ENCODE measurements at regions not wholly inside any gene's neighbourhood (a gene's known extent, or its start where the extent isn't known, plus 50 kb on each side); places are given as distances from the start of the nearest gene placed in this dataset.

DNA sequence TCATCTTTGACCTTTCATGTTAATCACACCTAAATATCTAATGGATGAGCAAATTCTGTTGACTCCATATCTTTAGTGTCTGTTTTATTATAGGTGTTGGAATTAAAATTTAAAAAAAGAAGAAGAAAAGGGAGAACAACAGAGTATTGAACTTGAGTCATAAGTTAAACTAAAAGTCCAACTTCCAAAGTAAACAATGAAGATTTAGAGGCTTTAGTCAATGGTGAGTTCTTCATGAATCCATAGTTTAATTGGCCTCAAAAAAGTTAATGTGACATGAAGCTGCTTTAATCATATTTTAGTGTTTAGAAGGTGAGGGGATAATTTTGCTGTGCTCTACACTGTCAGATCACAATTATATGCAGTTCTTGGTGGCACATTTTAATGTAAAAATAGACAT, 288.2 kb upstream of the RORA start:
- no peaks in the 10 kb centered on the region for H3K4me1 ChIP-seq (ENCODE audit: control insufficient read depth, extremely low read depth, insufficient read depth, low read length)
- no TSS peak for BruUV-seq (replicated peaks)
- intact Hi-C loops (cut with micrococcal nuclease) (no loop called here), dilution Hi-C loops (cut with MboI; ENCODE audit: extremely low pct_ligation_motif_present, low sequenced_read_pairs) (no loop called here)
- DNase-seq (ENCODE audit: low read depth, low spot score) (no peak), FAIRE-seq (no peak)
- POLR2A ChIA-PET: no interaction called here
- H3K9ac ChIP-seq (replicated peaks; ENCODE audit: extremely low read depth, insufficient read depth, low read length): no peak overlapping the region
- H3K36me3 ChIP-seq (ENCODE audit: control insufficient read depth in 2 of 2, extremely low read depth in 1 of 2, insufficient read depth in 2 of 2, low read length in 2 of 2): no peaks in the 10 kb centered on the region
- no peak overlapping the region for H3K27ac ChIP-seq (ENCODE audit: insufficient read depth, low read depth, low read length)
- no peak overlapping the region for H2AFZ ChIP-seq (ENCODE audit: low read depth, low read length)
- H3K79me2 ChIP-seq (ENCODE audit: control insufficient read depth, insufficient read depth, low read length): no peaks in the 10 kb centered on the region
- CTCF ChIA-PET: interaction anchor here (0.7 kb wide), 1 partner anchor 11 kb away, joined by 3 read pairs; no protein-coding TSS in a partner anchor
- H3K27me3 ChIP-seq (ENCODE audit: control insufficient read depth in 2 of 2, insufficient read depth in 2 of 2, low read length in 2 of 2): peaks cover under 1 to 4% of the 10 kb centered on the region in 2 experiments
- no peaks in the 10 kb centered on the region for H4K20me1 ChIP-seq (replicated peaks; ENCODE audit: control insufficient read depth, extremely low read depth, insufficient read depth, low read length)
- TF ChIP-seq EZH2 (IDR thresholded peaks at IDR 0.05; ENCODE audit: borderline replicate concordance, low read depth, low read length, severe bottlenecking) (no peak), MAX (IDR thresholded peaks at IDR 0.05; ENCODE audit: insufficient read depth, insufficient read length) (no peak), MYC (IDR thresholded peaks at IDR 0.05; ENCODE audit: low read depth, low read length) (no peak), GATA2 (IDR thresholded peaks at IDR 0.05; ENCODE audit: insufficient read depth, insufficient read length, low read depth, low read length) (no peak), FOS (IDR thresholded peaks at IDR 0.05; ENCODE audit: borderline replicate concordance, insufficient read depth, low read length) (no peak), POLR2AphosphoS5 (IDR thresholded peaks at IDR 0.05; ENCODE audit: insufficient read depth, low read depth, low read length) (no peak), POLR2A (IDR thresholded peaks at IDR 0.05; ENCODE audit: low read depth, low read length) (no peak), CTCF (IDR thresholded peaks at IDR 0.05; ENCODE audit: extremely low read depth in 1 of 2, insufficient read depth in 1 of 2, low read depth in 1 of 2, low read length in 2 of 2) (no peak), JUN (IDR thresholded peaks at IDR 0.05; ENCODE audit: borderline replicate concordance, insufficient read depth, insufficient read length, low read depth) (no peak)
- no peak overlapping the region for H3K4me3 ChIP-seq (replicated peaks in 1 of 3; ENCODE audit: insufficient read depth in 1 of 3, low read depth in 1 of 3, low read length in 3 of 3)
- no peak overlapping the region for H3K4me2 ChIP-seq (ENCODE audit: insufficient read depth, low read length)
- H3K9me3 ChIP-seq (replicated peaks; ENCODE audit: control insufficient read depth, insufficient read depth, low read length): no peaks in the 10 kb centered on the region
- H3K9me1 ChIP-seq (replicated peaks; ENCODE audit: control insufficient read depth, extremely low read depth, insufficient read depth, low read length): no peaks in the 10 kb centered on the region
